Colonic mucosa (tissue), 4 donors: ENCODE measurements at regions not wholly inside any gene's neighbourhood (a gene's known extent, or its start where the extent isn't known, plus 50 kb on each side); places are given as distances from the start of the nearest gene placed in this dataset.

ENCODE experiments used
- DNase-seq: peaks from one replicate; pipeline ENCODE4 v3.0.0-alpha.2; 2020
- H3K27ac ChIP-seq: fragments of 200-600 bp; one replicate; pipeline ENCODE4 v1.8.0; 2021
- H3K27me3 ChIP-seq: fragments of 200-600 bp; one replicate; pipeline ENCODE4 v1.8.0; 2021
- H3K36me3 ChIP-seq: fragments of 200-600 bp; one replicate; pipeline ENCODE4 v1.8.0; 2021
- H3K4me1 ChIP-seq: fragments of 200-600 bp; one replicate; pipeline ENCODE4 v1.8.0; 2021; ENCODE audit warnings: mild to moderate bottlenecking
- H3K4me3 ChIP-seq: fragments of 200-600 bp; one replicate; pipeline ENCODE4 v1.8.0; 2021
- H3K9ac ChIP-seq, 2 donors: one replicate each; pipeline ENCODE4 v1.7.0; 2013; ENCODE audit warnings: control low read depth in 2 of 2, low read depth in 2 of 2, low read length in 2 of 2
- H3K9me3 ChIP-seq: fragments of 200-600 bp; one replicate; pipeline ENCODE4 v1.8.0; 2021
- intact Hi-C: fragments of 100-400 bp; cut with DNase I; formaldehyde crosslinking; loops from one replicate; pipeline ENCODE4 v1.14.1; 2022
- TF ChIP-seq, protein P1 (sequence below): fragments of 200-600 bp; IDR thresholded peaks from one replicate; pipeline ENCODE4 v1.8.0; 2022; ENCODE audit warnings: antibody characterized with exemption, mild to moderate bottlenecking
- donor health status: healthy.
- donor health status: DM: no; HTN: no; CAD: no.
- donor health status: DM: no; HTN: no; CAD: no.

DNA sequence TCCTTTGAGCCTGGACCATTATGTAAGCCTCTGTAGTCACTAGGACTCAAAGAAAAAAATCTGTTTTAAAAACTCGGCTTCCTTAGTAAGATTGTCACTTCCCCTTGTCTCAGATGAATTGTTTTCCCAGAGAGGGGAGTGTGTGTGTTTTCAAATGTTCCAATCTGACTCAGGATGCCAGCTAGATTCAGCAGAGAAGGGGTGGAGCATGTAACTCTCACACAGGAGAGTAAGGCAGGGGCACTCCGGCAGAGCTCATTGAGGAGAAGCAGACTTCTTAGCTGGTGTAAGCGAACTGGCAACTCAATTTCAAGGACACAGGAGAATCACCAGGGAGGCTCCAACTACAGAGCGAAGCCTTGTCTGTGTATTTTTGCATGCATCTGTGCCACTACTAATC lies 623.2 kb downstream of the LMO4 start:
- Histone ChIP-seq H3K4me1 (no peaks in the 10 kb centered on the region), H3K36me3 (no peaks in the 10 kb centered on the region), H3K27me3 (no peaks in the 10 kb centered on the region), H3K4me3 (no peak overlapping the region), H3K9me3 (no peaks in the 10 kb centered on the region), H3K9ac (no peak overlapping the region), H3K27ac (no peak overlapping the region)
- intact Hi-C loops, result loop anchor here (2.0 to 10.0 kb wide), 3 partner anchors 625 to 817 kb away; no protein-coding TSS in a partner anchor
- DNase-seq, result no peak
- TF ChIP-seq, protein P1, sequence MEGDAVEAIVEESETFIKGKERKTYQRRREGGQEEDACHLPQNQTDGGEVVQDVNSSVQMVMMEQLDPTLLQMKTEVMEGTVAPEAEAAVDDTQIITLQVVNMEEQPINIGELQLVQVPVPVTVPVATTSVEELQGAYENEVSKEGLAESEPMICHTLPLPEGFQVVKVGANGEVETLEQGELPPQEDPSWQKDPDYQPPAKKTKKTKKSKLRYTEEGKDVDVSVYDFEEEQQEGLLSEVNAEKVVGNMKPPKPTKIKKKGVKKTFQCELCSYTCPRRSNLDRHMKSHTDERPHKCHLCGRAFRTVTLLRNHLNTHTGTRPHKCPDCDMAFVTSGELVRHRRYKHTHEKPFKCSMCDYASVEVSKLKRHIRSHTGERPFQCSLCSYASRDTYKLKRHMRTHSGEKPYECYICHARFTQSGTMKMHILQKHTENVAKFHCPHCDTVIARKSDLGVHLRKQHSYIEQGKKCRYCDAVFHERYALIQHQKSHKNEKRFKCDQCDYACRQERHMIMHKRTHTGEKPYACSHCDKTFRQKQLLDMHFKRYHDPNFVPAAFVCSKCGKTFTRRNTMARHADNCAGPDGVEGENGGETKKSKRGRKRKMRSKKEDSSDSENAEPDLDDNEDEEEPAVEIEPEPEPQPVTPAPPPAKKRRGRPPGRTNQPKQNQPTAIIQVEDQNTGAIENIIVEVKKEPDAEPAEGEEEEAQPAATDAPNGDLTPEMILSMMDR, result no peak

DNA sequence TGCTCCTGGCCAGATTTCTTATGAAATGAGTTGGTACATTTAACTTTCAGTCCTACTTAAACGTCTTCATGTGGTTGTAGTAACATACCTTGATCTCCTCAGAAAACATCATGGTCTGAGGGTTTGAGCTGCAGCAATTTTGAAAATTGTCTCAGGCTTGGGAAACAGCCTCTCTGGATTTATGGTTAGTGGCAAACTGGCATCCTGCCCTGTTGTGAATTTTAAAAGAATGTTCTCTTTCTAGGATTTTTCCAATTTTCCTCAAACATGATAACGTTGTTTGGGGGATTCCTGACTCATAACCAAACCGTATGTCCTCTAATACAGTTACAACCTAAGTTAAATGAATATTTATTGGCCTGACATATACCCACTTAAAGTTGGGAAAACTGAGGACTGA lies 624.4 kb downstream of the LMO4 start:
- H3K36me3 ChIP-seq, result no peaks in the 10 kb centered on the region
- intact Hi-C loops, result loop anchor here (2.0 to 10.0 kb wide), 3 partner anchors 626 to 818 kb away; no protein-coding TSS in a partner anchor
- TF ChIP-seq, protein P1, result no peak
- no peaks in the 10 kb centered on the region for H3K27me3 ChIP-seq
- H3K9me3 ChIP-seq, result no peaks in the 10 kb centered on the region
- no peak overlapping the region for H3K27ac ChIP-seq
- H3K9ac ChIP-seq, result no peak overlapping the region
- H3K4me3 ChIP-seq, result no peak overlapping the region
- no peaks in the 10 kb centered on the region for H3K4me1 ChIP-seq
- no peak for DNase-seq

DNA sequence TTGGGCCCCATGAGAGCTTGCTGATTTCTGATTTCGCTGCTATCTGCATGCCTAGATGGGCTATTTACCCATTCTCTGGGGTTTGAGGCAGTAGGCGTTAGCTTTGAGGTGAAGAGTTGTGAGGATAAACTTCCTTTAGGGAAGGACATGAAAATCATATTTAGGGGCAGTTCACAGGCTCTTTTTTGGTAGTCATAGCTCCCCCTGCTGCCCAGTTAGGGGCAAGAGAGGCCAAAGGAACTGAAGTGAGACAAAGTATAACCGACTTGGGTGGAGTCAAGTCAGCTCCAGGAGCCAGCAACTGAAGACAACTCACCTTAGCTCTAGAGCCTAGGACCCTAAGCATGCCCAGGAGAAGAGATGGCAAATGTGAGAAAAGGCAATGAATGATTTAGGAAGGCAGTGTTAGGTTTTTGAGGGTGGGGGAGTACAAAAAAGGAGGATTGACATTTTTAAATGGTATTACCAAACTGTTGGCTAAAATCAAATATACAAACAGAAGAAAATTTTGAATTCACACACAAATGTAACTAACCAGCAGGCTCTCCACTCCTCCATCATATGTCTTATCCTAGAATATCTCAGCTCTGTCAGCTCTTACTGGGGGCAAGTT lies 625.2 kb downstream of the LMO4 start:
- TF ChIP-seq, protein P1, result peak; percentile 79
- Histone ChIP-seq H3K27ac (no peak overlapping the region), H3K36me3 (no peaks in the 10 kb centered on the region), H3K4me1 (no peaks in the 10 kb centered on the region), H3K27me3 (no peaks in the 10 kb centered on the region), H3K4me3 (no peak overlapping the region), H3K9me3 (no peaks in the 10 kb centered on the region), H3K9ac (no peak overlapping the region)
- peak; percentile 73 for DNase-seq
- intact Hi-C loops, result loop anchor here (2.0 to 10.0 kb wide), 3 partner anchors 627 to 819 kb away; no protein-coding TSS in a partner anchor

DNA sequence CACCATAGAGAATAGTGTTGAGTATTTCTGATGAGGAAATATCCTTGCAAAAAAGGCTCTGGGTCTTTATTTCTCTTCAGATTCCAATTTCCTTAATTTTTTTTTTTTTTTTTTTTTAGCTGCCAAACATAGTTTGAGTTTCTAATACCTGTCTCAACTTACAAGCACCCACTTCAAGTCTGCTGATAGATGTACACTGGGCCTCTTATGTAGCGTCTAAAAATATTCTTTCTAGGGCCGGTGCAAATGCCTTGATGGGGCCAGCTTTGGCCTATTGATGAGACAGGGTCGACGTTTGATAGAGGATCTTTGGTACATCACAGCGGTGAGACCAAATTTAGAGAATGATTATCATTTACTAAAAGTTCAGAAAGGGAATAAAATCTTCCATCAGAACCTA lies 626.4 kb downstream of the LMO4 start:
- Histone ChIP-seq H3K27me3 (no peaks in the 10 kb centered on the region), H3K4me3 (no peak overlapping the region), H3K9ac (no peak overlapping the region), H3K36me3 (no peaks in the 10 kb centered on the region), H3K4me1 (no peaks in the 10 kb centered on the region), H3K9me3 (no peaks in the 10 kb centered on the region), H3K27ac (no peak overlapping the region)
- no peak for DNase-seq
- intact Hi-C loops, result loop anchor here (10.0 kb wide), 2 partner anchors 660 to 820 kb away; no protein-coding TSS in a partner anchor
- TF ChIP-seq, protein P1, result no peak

DNA sequence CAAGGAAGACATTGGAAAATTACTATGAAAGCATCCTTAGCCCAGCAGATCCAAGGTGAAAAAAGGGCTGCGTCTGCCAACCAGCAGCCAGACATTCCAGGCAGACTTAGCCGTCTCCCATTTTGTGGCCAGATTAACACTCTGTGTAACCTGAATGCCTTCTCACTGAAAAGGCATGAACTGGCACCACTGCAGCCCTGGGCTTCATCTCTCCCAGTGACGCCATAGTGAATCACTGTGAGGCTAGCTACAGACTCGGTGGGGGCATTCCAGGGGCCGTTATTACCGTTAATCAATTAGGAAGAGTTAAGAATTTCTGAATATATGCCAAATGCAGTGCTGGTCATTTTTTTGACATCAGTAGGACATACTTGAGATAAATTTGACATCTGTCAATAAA lies 627.4 kb downstream of the LMO4 start:
- no peak overlapping the region for H3K9ac ChIP-seq
- TF ChIP-seq, protein P1, result no peak
- no peaks in the 10 kb centered on the region for H3K9me3 ChIP-seq
- DNase-seq, result no peak
- intact Hi-C loops, result loop anchor here (10.0 kb wide), 2 partner anchors 661 to 821 kb away; no protein-coding TSS in a partner anchor
- no peak overlapping the region for H3K4me3 ChIP-seq
- no peak overlapping the region for H3K27ac ChIP-seq
- H3K27me3 ChIP-seq, result no peaks in the 10 kb centered on the region
- no peaks in the 10 kb centered on the region for H3K4me1 ChIP-seq
- no peaks in the 10 kb centered on the region for H3K36me3 ChIP-seq
